ENCODE measurements at regions not wholly inside any gene's neighbourhood (a gene's known extent, or its start where the extent isn't known, plus 50 kb on each side); places are given as distances from the start of the nearest gene placed in this dataset.

- no peak overlapping the region for H3K27ac Mint-ChIP-seq
- Histone ChIP-seq H3K4me2 (no peak overlapping the region), H3K27me3 (ENCODE audit: insufficient read depth) (no peaks in the 10 kb centered on the region), H3K27ac (ENCODE audit: low read depth) (no peak overlapping the region), H3K4me3 (no peak overlapping the region), H3K79me2 (replicated peaks; ENCODE audit: insufficient read depth) (no peaks in the 10 kb centered on the region), H3F3A (replicated peaks; ENCODE audit: low read depth) (no peaks in the 10 kb centered on the region), H4K20me1 (replicated peaks; ENCODE audit: insufficient read depth) (no peaks in the 10 kb centered on the region), H3K4me1 (ENCODE audit: insufficient read depth) (no peaks in the 10 kb centered on the region), H2AFZ (no peak overlapping the region), H3K9me2 (ENCODE audit: insufficient read depth) (peaks cover 15% of the 10 kb centered on the region; the same call in 1 of the 2 replicates), H3K36me3 (ENCODE audit: insufficient read depth) (peaks cover 5% of the 10 kb centered on the region; the same call in 1 of the 2 replicates)
- DNase-seq (ENCODE audit: low spot score) = no peak
- ATAC-seq = no peak
- H3K4me1 Mint-ChIP-seq = peaks cover 10% of the 10 kb centered on the region
- H3K36me3 Mint-ChIP-seq (ENCODE audit: low read depth) = peaks cover 28% of the 10 kb centered on the region
- no peak for TF ChIP-seq STAT1 (IDR thresholded peaks at IDR 0.05; ENCODE audit: unreplicated experiment)
- TF ChIP-seq, protein P1, sequence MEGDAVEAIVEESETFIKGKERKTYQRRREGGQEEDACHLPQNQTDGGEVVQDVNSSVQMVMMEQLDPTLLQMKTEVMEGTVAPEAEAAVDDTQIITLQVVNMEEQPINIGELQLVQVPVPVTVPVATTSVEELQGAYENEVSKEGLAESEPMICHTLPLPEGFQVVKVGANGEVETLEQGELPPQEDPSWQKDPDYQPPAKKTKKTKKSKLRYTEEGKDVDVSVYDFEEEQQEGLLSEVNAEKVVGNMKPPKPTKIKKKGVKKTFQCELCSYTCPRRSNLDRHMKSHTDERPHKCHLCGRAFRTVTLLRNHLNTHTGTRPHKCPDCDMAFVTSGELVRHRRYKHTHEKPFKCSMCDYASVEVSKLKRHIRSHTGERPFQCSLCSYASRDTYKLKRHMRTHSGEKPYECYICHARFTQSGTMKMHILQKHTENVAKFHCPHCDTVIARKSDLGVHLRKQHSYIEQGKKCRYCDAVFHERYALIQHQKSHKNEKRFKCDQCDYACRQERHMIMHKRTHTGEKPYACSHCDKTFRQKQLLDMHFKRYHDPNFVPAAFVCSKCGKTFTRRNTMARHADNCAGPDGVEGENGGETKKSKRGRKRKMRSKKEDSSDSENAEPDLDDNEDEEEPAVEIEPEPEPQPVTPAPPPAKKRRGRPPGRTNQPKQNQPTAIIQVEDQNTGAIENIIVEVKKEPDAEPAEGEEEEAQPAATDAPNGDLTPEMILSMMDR (conservative IDR thresholded peaks at IDR 0.05; ENCODE audit: low read depth in 2 of 2) = no peak
- H3K9me3 Mint-ChIP-seq = peaks cover 30% of the 10 kb centered on the region
- peaks cover 4% of the 10 kb centered on the region for H3K27me3 Mint-ChIP-seq (ENCODE audit: insufficient read depth, low read depth, poor library complexity)
- H3K4me3 Mint-ChIP-seq = no peak overlapping the region
Measured at GRCh38 chr1:229133151-229133550, 137.8 kb upstream of the RAB4A start.

DNA sequence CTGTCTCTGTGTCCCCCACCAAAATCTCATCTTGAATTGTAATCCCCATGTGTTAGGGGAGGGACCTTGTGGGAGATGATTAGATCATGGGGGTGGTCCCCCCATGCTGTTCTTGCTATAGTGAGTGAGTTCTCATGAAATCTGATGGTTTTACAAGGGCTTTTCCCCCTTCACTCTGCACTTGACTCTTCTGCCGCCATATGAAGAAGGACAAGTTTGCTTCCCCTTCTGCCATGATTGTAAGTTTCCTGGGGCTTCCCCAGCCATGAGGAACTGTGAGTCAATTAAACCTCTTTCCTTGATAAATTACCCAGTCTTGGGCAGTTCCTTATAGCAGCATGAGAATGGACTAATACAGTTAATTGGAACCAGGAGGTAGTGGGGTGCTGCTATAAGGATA, 137.1 kb upstream of the RAB4A start:
- no peak overlapping the region for H3K27ac Mint-ChIP-seq
- peaks cover 4% of the 10 kb centered on the region for H3K27me3 Mint-ChIP-seq (ENCODE audit: insufficient read depth, low read depth, poor library complexity)
- Histone ChIP-seq H3K36me3 (ENCODE audit: insufficient read depth) (peaks cover 5% of the 10 kb centered on the region; the same call in 1 of the 2 replicates), H3K9me2 (ENCODE audit: insufficient read depth) (peaks cover 15% of the 10 kb centered on the region; the same call in 1 of the 2 replicates), H2AFZ (no peak overlapping the region), H3K27me3 (ENCODE audit: insufficient read depth) (no peaks in the 10 kb centered on the region), H3K4me1 (ENCODE audit: insufficient read depth) (no peaks in the 10 kb centered on the region), H3K27ac (ENCODE audit: low read depth) (no peak overlapping the region), H3K4me2 (no peak overlapping the region), H4K20me1 (replicated peaks; ENCODE audit: insufficient read depth) (no peaks in the 10 kb centered on the region), H3F3A (replicated peaks; ENCODE audit: low read depth) (no peaks in the 10 kb centered on the region), H3K79me2 (replicated peaks; ENCODE audit: insufficient read depth) (no peaks in the 10 kb centered on the region), H3K4me3 (no peak overlapping the region)
- peaks cover 30% of the 10 kb centered on the region for H3K9me3 Mint-ChIP-seq
- ATAC-seq (no peak), DNase-seq (ENCODE audit: low spot score) (no peak)
- peaks cover 10% of the 10 kb centered on the region for H3K4me1 Mint-ChIP-seq
- H3K4me3 Mint-ChIP-seq = no peak overlapping the region
- peaks cover 28% of the 10 kb centered on the region for H3K36me3 Mint-ChIP-seq (ENCODE audit: low read depth)
- no peak for TF ChIP-seq CREB1 (CRISPR knock-in tag; IDR thresholded peaks at IDR 0.05; ENCODE audit: low read depth)
- no peak for TF ChIP-seq ZNF114 (CRISPR knock-in tag; IDR thresholded peaks at IDR 0.05)
- TF ChIP-seq JUNB (IDR thresholded peaks at IDR 0.05; ENCODE audit: unreplicated experiment) = no peak
- TF ChIP-seq ZNF462 (CRISPR knock-in tag; IDR thresholded peaks at IDR 0.05) = no peak
- TF ChIP-seq, protein P2, sequence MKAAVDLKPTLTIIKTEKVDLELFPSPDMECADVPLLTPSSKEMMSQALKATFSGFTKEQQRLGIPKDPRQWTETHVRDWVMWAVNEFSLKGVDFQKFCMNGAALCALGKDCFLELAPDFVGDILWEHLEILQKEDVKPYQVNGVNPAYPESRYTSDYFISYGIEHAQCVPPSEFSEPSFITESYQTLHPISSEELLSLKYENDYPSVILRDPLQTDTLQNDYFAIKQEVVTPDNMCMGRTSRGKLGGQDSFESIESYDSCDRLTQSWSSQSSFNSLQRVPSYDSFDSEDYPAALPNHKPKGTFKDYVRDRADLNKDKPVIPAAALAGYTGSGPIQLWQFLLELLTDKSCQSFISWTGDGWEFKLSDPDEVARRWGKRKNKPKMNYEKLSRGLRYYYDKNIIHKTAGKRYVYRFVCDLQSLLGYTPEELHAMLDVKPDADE (IDR thresholded peaks at IDR 0.05) = no peak
- no peak for TF ChIP-seq EZH2 (IDR thresholded peaks at IDR 0.05; ENCODE audit: low read depth, unreplicated experiment)
- no peak for TF ChIP-seq NANOG (IDR thresholded peaks at IDR 0.05; ENCODE audit: borderline replicate concordance)
- TF ChIP-seq ZNF331 (CRISPR knock-in tag; IDR thresholded peaks at IDR 0.05; ENCODE audit: low read depth) = no peak

Measured in GM23338 (cell line).